ENCODE measurements at regions not wholly inside any gene's neighbourhood (a gene's known extent, or its start where the extent isn't known, plus 50 kb on each side); places are given as distances from the start of the nearest gene placed in this dataset.

DNA sequence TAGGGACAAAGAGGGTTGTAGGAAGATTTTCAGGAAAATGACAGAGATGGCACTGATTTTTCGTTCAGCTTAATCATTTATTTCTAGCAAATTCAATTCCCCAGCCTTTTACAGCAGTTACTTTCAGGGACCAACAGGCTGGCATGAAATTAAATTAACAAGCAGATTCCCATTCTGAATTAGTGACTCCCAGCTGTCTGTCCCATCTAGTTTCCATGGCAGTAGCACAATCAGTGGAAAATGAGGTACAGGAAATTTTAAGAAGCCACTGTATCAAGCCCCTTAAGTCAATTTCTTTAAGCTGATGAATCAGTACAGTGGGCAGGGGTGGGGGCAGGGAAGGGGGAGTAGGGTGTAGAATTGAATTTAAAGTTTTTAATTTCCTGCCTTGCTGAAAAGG is 121.1 kb upstream of the TEX13C start:
- H3K27me3 ChIP-seq (ENCODE audit: insufficient read depth, low read depth), result no peaks in the 10 kb centered on the region
- H3K36me3 ChIP-seq (ENCODE audit: insufficient read depth), result no peaks in the 10 kb centered on the region
- H3K4me1 ChIP-seq (ENCODE audit: low read depth, poor library complexity, severe bottlenecking), result no peaks in the 10 kb centered on the region
- no peaks in the 10 kb centered on the region for H3K79me2 ChIP-seq (ENCODE audit: insufficient read depth, low read depth)
- no peak overlapping the region for H3K9ac ChIP-seq
- H3K4me2 ChIP-seq, result no peak overlapping the region
- H2AFZ ChIP-seq (ENCODE audit: low read depth), result no peak overlapping the region
- no peak for TF ChIP-seq CTCF (conservative IDR thresholded peaks at IDR 0.05; ENCODE audit: low read depth, low read length)
- H3K4me3 ChIP-seq (IDR thresholded peaks at IDR 0.05; ENCODE audit: insufficient read depth, low read depth, low read length), result no peak overlapping the region
- H4K20me1 ChIP-seq (ENCODE audit: insufficient read depth), result no peaks in the 10 kb centered on the region
- no peak overlapping the region for H3K27ac ChIP-seq

GRCh38 chrX:125202591-125203248 is 117.0 kb upstream of the TEX13C start:
- no peak overlapping the region for H3K4me2 ChIP-seq
- H4K20me1 ChIP-seq (ENCODE audit: insufficient read depth), result no peaks in the 10 kb centered on the region
- H3K9ac ChIP-seq, result no peak overlapping the region
- H3K27ac ChIP-seq, result no peak overlapping the region
- H3K36me3 ChIP-seq (ENCODE audit: insufficient read depth), result no peaks in the 10 kb centered on the region
- H2AFZ ChIP-seq (ENCODE audit: low read depth), result no peak overlapping the region
- no peaks in the 10 kb centered on the region for H3K79me2 ChIP-seq (ENCODE audit: insufficient read depth, low read depth)
- TF ChIP-seq CTCF (conservative IDR thresholded peaks at IDR 0.05; ENCODE audit: low read depth, low read length), result no peak
- no peak overlapping the region for H3K4me3 ChIP-seq (IDR thresholded peaks at IDR 0.05; ENCODE audit: insufficient read depth, low read depth, low read length)
- H3K27me3 ChIP-seq (ENCODE audit: insufficient read depth, low read depth), result no peaks in the 10 kb centered on the region
- no peaks in the 10 kb centered on the region for H3K4me1 ChIP-seq (ENCODE audit: low read depth, poor library complexity, severe bottlenecking)

DNA sequence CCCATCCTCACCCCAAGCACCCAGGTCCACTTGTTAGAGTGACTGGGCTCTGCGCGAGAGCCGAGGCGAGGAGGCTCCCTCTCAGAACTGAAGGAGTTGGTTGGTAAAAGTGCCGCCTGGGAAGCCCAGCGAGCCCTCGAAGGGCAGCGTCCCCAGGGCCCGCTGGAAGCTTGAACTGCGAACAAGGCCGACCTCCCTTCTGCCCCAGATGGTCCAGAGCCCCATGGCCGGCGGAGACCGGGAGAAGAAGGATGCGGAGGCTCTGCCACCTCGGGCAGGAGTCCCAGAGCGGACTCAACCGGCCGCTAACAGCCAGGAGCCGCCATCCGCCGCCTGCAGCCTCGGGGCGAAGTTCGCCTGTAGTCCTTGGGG is 116.3 kb upstream of the TEX13C start:
- no peak overlapping the region for H3K9ac ChIP-seq
- H3K4me1 ChIP-seq (ENCODE audit: low read depth, poor library complexity, severe bottlenecking), result no peaks in the 10 kb centered on the region
- H3K27ac ChIP-seq, result no peak overlapping the region
- H3K4me2 ChIP-seq, result no peak overlapping the region
- no peak for TF ChIP-seq CTCF (conservative IDR thresholded peaks at IDR 0.05; ENCODE audit: low read depth, low read length)
- H3K79me2 ChIP-seq (ENCODE audit: insufficient read depth, low read depth), result no peaks in the 10 kb centered on the region
- H3K4me3 ChIP-seq (IDR thresholded peaks at IDR 0.05; ENCODE audit: insufficient read depth, low read depth, low read length), result no peak overlapping the region
- H3K36me3 ChIP-seq (ENCODE audit: insufficient read depth), result no peaks in the 10 kb centered on the region
- H2AFZ ChIP-seq (ENCODE audit: low read depth), result no peak overlapping the region
- no peaks in the 10 kb centered on the region for H4K20me1 ChIP-seq (ENCODE audit: insufficient read depth)
- H3K27me3 ChIP-seq (ENCODE audit: insufficient read depth, low read depth), result no peaks in the 10 kb centered on the region

DNA sequence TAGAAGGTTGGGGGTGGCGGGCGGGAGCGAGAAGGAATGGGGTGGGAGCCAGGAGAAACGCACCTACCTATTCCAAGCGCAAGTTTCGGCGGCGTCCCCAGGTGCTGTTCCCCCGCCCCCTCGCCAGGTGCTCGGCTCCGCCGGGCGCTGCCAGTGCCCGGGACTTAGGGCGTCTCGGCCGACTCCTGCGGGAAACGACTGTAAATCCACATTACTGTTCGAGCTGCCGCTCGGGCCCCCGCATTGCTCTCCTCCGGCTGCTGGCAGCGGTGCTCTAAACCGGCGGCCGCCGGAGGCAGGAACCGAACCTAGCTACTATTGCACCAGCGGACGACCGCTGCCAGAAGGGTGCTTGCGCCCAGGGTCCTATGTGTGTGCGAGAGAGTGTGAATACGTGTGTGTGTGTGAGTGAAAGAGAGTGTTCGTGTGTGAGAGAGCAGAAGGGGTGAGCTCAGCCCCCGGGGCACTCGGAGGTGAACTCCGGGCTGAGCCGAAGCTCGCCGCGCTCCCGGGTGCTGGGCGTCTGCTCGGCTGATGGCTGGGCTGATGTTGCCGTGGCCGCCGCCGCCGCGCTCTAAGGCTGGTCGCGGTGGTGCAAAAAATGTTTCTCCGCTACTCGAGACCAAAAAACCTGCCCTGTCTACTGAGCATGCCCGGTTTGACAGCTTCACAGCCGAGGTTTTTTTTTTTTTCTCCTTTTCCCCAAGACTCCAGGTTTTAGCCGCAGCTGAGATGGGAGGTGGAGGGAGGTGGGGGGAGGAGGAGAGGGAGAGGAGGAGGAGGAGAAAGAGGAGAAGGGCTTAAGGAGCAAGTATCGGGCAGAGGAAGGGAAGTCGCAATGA is 115.7 kb upstream of the TEX13C start:
- no peaks in the 10 kb centered on the region for H3K79me2 ChIP-seq (ENCODE audit: insufficient read depth, low read depth)
- no peak overlapping the region for H3K9ac ChIP-seq
- H3K27ac ChIP-seq, result no peak overlapping the region
- peak overlapping the region; percentile 49 for H2AFZ ChIP-seq (ENCODE audit: low read depth)
- H3K27me3 ChIP-seq (ENCODE audit: insufficient read depth, low read depth), result no peaks in the 10 kb centered on the region
- peak overlapping the region; percentile 54 for H3K4me2 ChIP-seq
- no peak overlapping the region for H3K4me3 ChIP-seq (IDR thresholded peaks at IDR 0.05; ENCODE audit: insufficient read depth, low read depth, low read length)
- no peak for TF ChIP-seq CTCF (conservative IDR thresholded peaks at IDR 0.05; ENCODE audit: low read depth, low read length)
- H3K4me1 ChIP-seq (ENCODE audit: low read depth, poor library complexity, severe bottlenecking), result no peaks in the 10 kb centered on the region
- no peaks in the 10 kb centered on the region for H4K20me1 ChIP-seq (ENCODE audit: insufficient read depth)
- H3K36me3 ChIP-seq (ENCODE audit: insufficient read depth), result no peaks in the 10 kb centered on the region

Measured in KMS-11 (cell line).